ENCODE measurements at regions not wholly inside any gene's neighbourhood (a gene's known extent, or its start where the extent isn't known, plus 50 kb on each side); places are given as distances from the start of the nearest gene placed in this dataset.

DNA sequence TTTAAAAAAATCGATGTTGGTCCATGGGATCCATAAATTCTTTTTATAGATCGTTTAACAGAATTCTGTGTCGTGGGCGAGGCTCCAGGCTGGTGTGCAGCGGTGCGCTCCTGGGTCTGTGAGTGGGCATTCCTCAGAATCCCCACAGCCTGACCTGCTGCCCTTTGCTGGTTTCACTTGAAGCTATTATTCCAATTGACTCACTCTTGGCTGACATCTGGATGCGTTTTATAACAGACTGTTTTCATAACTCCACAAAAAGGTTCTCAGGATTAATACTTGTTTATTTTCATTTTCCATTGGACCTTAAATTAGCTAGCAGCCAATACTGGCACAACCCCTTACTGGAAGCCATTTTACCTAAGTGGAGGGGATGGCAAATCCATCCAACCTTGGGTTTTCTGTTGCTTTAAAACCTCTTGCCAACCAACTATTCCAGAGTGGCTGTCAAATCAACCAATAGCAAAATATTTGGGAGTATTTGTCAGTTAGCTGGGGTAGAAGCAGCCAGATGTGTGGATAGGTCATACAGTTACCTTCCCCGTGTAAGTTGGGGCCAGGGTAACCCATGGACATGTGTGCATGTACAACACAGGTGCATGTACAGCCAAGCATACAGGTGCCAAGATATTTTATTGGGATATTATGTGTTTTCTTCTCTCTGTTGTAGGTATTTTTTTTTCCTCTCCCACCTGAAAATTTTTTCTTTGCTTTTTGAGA is 160.7 kb upstream of the ZNF32 start:
- TF ChIP-seq, protein P1, sequence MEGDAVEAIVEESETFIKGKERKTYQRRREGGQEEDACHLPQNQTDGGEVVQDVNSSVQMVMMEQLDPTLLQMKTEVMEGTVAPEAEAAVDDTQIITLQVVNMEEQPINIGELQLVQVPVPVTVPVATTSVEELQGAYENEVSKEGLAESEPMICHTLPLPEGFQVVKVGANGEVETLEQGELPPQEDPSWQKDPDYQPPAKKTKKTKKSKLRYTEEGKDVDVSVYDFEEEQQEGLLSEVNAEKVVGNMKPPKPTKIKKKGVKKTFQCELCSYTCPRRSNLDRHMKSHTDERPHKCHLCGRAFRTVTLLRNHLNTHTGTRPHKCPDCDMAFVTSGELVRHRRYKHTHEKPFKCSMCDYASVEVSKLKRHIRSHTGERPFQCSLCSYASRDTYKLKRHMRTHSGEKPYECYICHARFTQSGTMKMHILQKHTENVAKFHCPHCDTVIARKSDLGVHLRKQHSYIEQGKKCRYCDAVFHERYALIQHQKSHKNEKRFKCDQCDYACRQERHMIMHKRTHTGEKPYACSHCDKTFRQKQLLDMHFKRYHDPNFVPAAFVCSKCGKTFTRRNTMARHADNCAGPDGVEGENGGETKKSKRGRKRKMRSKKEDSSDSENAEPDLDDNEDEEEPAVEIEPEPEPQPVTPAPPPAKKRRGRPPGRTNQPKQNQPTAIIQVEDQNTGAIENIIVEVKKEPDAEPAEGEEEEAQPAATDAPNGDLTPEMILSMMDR (conservative IDR thresholded peaks at IDR 0.05; ENCODE audit: low read depth) = no peak
- ChIA-PET POLR2A (ENCODE audit: low non-redundant PET) (no interaction called here), CTCF (no interaction called here)
- no peak for DNase-seq (ENCODE audit: low spot score)
- H3K27ac ChIP-seq = no peak overlapping the region

DNA sequence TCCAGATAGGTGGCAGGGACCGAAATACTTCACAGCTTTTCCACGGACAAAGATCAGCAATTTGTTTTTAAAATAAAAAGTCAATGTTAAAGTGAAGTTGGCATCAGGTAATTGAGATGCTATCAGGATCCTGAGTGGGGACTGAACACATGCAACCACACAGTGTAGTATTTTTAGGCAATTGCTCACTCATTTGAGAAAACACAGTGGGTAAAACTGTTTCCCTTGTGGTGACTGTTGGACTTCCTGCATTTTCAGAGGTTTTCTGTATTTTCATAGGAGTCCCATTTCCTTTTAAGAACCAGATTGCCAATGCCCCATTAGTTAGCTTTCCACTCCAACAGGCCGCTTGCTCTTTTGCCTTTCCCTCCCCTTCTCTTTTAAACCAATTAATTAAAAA is 159.5 kb upstream of the ZNF32 start:
- ChIA-PET CTCF (no interaction called here), POLR2A (ENCODE audit: low non-redundant PET) (no interaction called here)
- no peak overlapping the region for H3K27ac ChIP-seq
- no peak for DNase-seq (ENCODE audit: low spot score)
- TF ChIP-seq, protein P1 (conservative IDR thresholded peaks at IDR 0.05; ENCODE audit: low read depth) = no peak

DNA sequence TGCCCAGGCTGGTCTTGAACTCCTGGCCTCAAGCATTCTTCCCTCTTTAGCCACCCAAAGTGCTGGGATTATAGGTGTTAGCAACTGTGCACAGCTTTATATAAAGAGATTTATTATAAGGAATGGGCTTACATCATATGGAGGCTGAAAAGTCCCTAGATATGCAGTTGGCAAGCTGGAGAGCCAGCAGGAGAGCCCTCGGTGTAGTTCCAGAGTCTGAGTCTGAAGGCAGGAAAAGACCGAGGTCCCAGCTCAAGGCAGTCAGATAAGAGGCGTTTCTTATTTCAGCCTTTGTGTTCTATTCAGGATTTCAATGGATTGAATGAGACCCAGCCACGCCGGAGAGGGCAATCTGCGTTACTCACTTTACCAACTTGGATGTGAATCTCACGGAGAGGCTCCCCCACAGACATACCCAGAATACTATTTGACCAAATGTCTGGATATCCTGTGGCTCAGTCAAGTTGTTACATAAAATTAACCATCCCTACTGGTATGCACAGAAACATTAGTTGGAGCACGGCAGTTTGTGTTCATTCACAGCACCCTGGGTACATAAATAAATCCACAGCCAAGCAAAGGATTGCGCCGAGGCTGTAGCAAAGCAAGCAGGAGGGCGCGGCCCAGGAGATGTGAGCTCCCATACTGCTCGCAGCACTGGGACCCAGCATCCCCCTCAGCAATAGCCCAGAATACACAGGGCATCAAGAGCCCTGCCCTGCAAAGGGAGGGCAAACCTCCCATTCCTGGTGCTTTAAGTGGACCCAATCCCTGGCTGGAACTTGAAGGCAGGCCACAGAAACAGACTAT is 158.4 kb upstream of the ZNF32 start:
- H3K27ac ChIP-seq = no peak overlapping the region
- TF ChIP-seq, protein P1 (conservative IDR thresholded peaks at IDR 0.05; ENCODE audit: low read depth) = no peak
- DNase-seq (ENCODE audit: low spot score) = no peak
- ChIA-PET CTCF (interaction anchor here (0.5 to 0.7 kb wide), 2 partner anchors 140 to 415 kb away, joined by 4 to 7 read pairs; no protein-coding TSS in a partner anchor), POLR2A (ENCODE audit: low non-redundant PET) (no interaction called here)

DNA sequence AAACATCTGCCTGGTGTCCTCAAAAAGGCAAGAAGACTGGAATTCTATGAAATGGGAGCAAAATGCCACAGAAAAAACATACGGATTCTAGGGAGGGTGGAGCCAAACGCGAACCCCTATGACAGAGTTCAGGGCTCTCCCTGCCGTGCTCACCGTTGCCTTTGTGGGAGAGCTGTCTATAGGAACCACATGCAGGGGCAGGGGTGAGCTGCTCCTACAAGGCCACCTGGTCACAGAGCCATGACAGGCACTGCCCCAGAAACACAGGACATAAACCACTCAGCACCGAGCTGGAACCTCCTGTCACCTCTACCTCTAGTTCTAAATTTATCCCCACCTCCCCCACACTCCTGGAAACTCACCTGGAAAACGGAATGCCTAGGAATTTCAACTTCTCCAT is 155.1 kb upstream of the ZNF32 start:
- ChIA-PET CTCF (no interaction called here), POLR2A (ENCODE audit: low non-redundant PET) (no interaction called here)
- no peak for DNase-seq (ENCODE audit: low spot score)
- H3K27ac ChIP-seq = no peak overlapping the region
- TF ChIP-seq, protein P1 (conservative IDR thresholded peaks at IDR 0.05; ENCODE audit: low read depth) = no peak

DNA sequence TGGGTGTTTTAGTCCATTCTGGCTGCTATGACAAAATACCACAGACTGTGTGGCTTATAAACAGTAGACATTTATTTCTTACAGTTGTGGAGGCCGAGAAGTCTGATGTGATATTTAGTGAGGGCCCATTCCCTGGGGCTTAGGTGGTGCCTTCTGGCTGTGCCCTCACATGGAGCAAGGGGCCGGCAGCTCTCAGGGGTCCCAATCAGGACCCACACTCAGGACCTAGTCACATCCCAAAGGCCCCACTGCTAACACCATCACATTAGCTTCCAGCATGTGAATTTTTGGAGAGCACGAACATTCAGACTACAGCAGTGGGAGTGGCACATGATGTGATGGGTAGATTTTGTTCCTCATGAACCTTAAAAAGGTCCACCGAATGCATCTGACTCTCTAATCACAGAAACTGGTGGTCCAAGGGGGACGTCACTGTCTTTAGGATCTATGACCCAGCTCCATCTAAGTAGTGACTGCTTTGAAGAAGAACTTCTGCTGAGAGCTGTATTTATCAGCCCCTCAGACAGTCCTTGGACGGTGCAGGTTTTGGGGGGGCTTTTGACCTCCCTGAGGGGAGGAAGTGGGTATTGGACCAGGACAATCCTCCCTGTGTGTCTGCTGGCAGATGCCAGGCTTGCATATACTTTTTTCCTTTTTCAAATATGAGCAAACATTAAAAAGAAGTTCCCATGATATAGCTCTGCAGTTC is 154.5 kb upstream of the ZNF32 start:
- TF ChIP-seq, protein P1 (conservative IDR thresholded peaks at IDR 0.05; ENCODE audit: low read depth) = no peak
- POLR2A ChIA-PET (ENCODE audit: low non-redundant PET) = no interaction called here
- DNase-seq (ENCODE audit: low spot score) = no peak
- H3K27ac ChIP-seq = no peak overlapping the region
- CTCF ChIA-PET = interaction anchor here (0.6 kb wide), 1 partner anchor 199 kb away, joined by 4 read pairs; no protein-coding TSS in a partner anchor

DNA sequence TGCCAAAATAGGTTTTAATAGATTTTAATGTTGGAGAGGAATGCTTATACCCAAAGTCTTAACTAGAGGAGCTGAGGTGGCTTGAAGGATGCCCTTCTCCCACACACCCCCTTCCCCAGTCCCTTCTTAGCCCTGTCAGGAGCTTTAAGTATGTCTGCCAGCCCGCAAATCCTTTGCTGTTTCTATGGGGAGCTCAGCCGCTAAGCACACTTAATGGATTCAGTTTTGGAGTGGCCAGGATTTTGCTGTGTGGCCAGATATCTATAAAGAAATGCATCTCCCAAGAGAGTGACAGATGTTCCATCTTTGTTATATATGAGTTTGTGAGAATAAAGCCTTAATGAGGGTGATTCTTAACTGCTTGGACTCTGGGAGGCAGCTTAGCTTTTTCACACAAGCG is 152.9 kb upstream of the ZNF32 start:
- TF ChIP-seq, protein P1 (conservative IDR thresholded peaks at IDR 0.05; ENCODE audit: low read depth) = no peak
- POLR2A ChIA-PET (ENCODE audit: low non-redundant PET) = no interaction called here
- no peak for DNase-seq (ENCODE audit: low spot score)
- no peak overlapping the region for H3K27ac ChIP-seq
- CTCF ChIA-PET = interaction anchor here (0.5 to 0.6 kb wide), 3 partner anchors 176 to 597 kb away, joined by 3 to 5 read pairs (median 3); no protein-coding TSS in a partner anchor
